H9 (cell line): ENCODE measurements at regions not wholly inside any gene's neighbourhood (a gene's known extent, or its start where the extent isn't known, plus 50 kb on each side); places are given as distances from the start of the nearest gene placed in this dataset.

Experiments used
- DNase-seq: peaks from one replicate; pipeline ENCODE4 v3.0.0-alpha.2; 2017
- H2AFZ ChIP-seq: one replicate; pipeline ENCODE4 v1.6.1; 2013; ENCODE audit warnings: mild to moderate bottlenecking, low read length, control low read depth, moderate library complexity
- H2AK5ac ChIP-seq: 2 replicates; pipeline ENCODE4 v1.6.1; 2013; ENCODE audit warnings: low read length, control low read depth, mixed read lengths; ENCODE audit not compliant: insufficient read length
- H2BK120ac ChIP-seq: one replicate; pipeline ENCODE4 v1.6.1; 2013; ENCODE audit warnings: low read depth, mild to moderate bottlenecking, low read length, control low read depth, inconsistent platforms; ENCODE audit not compliant: poor library complexity, severe bottlenecking
- H2BK12ac ChIP-seq: 2 replicates; pipeline ENCODE4 v1.6.1; 2013; ENCODE audit warnings: low read length, control low read depth, mixed read lengths, low read depth; ENCODE audit not compliant: insufficient read length
- H2BK15ac ChIP-seq: 2 replicates; pipeline ENCODE4 v1.6.1; 2013; ENCODE audit warnings: low read depth, low read length, control low read depth
- H2BK20ac ChIP-seq: one replicate; pipeline ENCODE4 v1.6.1; 2013; ENCODE audit warnings: low read depth, mild to moderate bottlenecking, low read length, control low read depth, inconsistent platforms; ENCODE audit not compliant: poor library complexity, severe bottlenecking
- H2BK5ac ChIP-seq: 2 replicates; pipeline ENCODE4 v1.6.1; 2013; ENCODE audit warnings: low read length, control low read depth, mixed read lengths; ENCODE audit not compliant: insufficient read length
- H3K14ac ChIP-seq: 2 replicates; pipeline ENCODE4 v1.6.1; 2013; ENCODE audit warnings: low read length, control low read depth; ENCODE audit not compliant: insufficient read depth
- H3K18ac ChIP-seq: 2 replicates; pipeline ENCODE4 v1.6.1; 2013; ENCODE audit warnings: low read depth, mild to moderate bottlenecking, mixed read lengths, low read length, control low read depth; ENCODE audit not compliant: insufficient read length
- H3K23ac ChIP-seq: 2 replicates; pipeline ENCODE4 v1.6.1; 2013; ENCODE audit warnings: low read length, control low read depth, mixed read lengths, low read depth; ENCODE audit not compliant: insufficient read length
- H3K23me2 ChIP-seq: 2 replicates; pipeline ENCODE4 v1.6.1; 2013; ENCODE audit warnings: low read depth, mild to moderate bottlenecking, mixed read lengths, low read length, control low read depth; ENCODE audit not compliant: insufficient read length, poor library complexity, severe bottlenecking
- H3K27ac ChIP-seq: 2 replicates; pipeline ENCODE4 v1.5.1; 2013; ENCODE audit warnings: low read length, control low read depth, mixed read lengths, low read depth; ENCODE audit not compliant: insufficient read length
- H3K27me3 ChIP-seq: 2 replicates; pipeline ENCODE4 v1.6.1; 2013; ENCODE audit warnings: low read length, control low read depth, inconsistent platforms; ENCODE audit not compliant: insufficient read depth
- H3K4ac ChIP-seq: 2 replicates; pipeline ENCODE4 v1.6.1; 2013; ENCODE audit warnings: low read depth, mild to moderate bottlenecking, control low read depth, inconsistent platforms, low read length, moderate library complexity
- H3K4me1 ChIP-seq: 2 replicates; pipeline ENCODE4 v1.6.1; 2013; ENCODE audit warnings: low read length, control low read depth, inconsistent platforms; ENCODE audit not compliant: insufficient read depth
- H3K4me2 ChIP-seq: 2 replicates; pipeline ENCODE4 v1.6.1; 2013; ENCODE audit warnings: low read length, control low read depth, mixed read lengths; ENCODE audit not compliant: insufficient read length, insufficient read depth
- H3K56ac ChIP-seq: 2 replicates; pipeline ENCODE4 v1.6.1; 2013; ENCODE audit warnings: low read depth, mild to moderate bottlenecking, mixed read lengths, low read length, control low read depth; ENCODE audit not compliant: insufficient read length
- H3K79me1 ChIP-seq: 2 replicates; pipeline ENCODE4 v1.6.1; 2013; ENCODE audit warnings: low read depth, mild to moderate bottlenecking, moderate library complexity, low read length, control low read depth, inconsistent platforms; ENCODE audit not compliant: insufficient read depth, poor library complexity, severe bottlenecking
- H3K79me2 ChIP-seq: 2 replicates; pipeline ENCODE4 v1.6.1; 2013; ENCODE audit warnings: low read length, control low read depth, inconsistent platforms; ENCODE audit not compliant: insufficient read depth
- H3K9ac ChIP-seq: 2 replicates; pipeline ENCODE4 v1.6.1; 2013; ENCODE audit warnings: low read length, control low read depth, mixed read lengths; ENCODE audit not compliant: insufficient read length; ENCODE audit errors: extremely low read depth
- H3K9me3 ChIP-seq: one replicate; pipeline ENCODE4 v1.6.1; 2013; ENCODE audit warnings: low read depth, low read length, inconsistent platforms; ENCODE audit not compliant: control insufficient read depth
- H3T11ph ChIP-seq: one replicate; pipeline ENCODE4 v1.6.1; 2013; ENCODE audit warnings: mild to moderate bottlenecking, low read length, control low read depth, inconsistent platforms
- H4K20me1 ChIP-seq: one replicate; pipeline ENCODE4 v1.6.1; 2013; ENCODE audit not compliant: control insufficient read depth, insufficient read length, insufficient read depth
- H4K5ac ChIP-seq: 2 replicates; pipeline ENCODE4 v1.6.1; 2013; ENCODE audit warnings: low read depth, mild to moderate bottlenecking, mixed read lengths, low read length, control low read depth; ENCODE audit not compliant: insufficient read length
- H4K8ac ChIP-seq: replicated peaks from 2 replicates; pipeline ENCODE4 v1.6.1; 2013; ENCODE audit warnings: low read length, control low read depth, mixed read lengths, low read depth; ENCODE audit not compliant: insufficient read length
- H4K91ac ChIP-seq: 2 replicates; pipeline ENCODE4 v1.6.1; 2013; ENCODE audit warnings: low read depth, mild to moderate bottlenecking, moderate library complexity, mixed read lengths, low read length, control low read depth; ENCODE audit not compliant: insufficient read length
- H3K27ac Mint-ChIP-seq, 3 experiments: 2 replicates in 2 of 3; 3 replicates in 1 of 3; pipeline ENCODE4 v1.8.0; 2020 to 2021; ENCODE audit warnings: mixed read lengths in 3 of 3, mild to moderate bottlenecking in 1 of 3, moderate library complexity in 1 of 3
- H3K27me3 Mint-ChIP-seq: 2 replicates; pipeline ENCODE4 v1.8.0; 2021; ENCODE audit warnings: low read depth, mild to moderate bottlenecking, moderate library complexity, mixed read lengths
- H3K36me3 Mint-ChIP-seq, 3 experiments: 2 replicates in 2 of 3; 3 replicates in 1 of 3; pipeline ENCODE4 v1.8.0; 2020 to 2021; ENCODE audit warnings: low read depth in 3 of 3, mixed read lengths in 3 of 3; ENCODE audit not compliant: insufficient read depth in 1 of 3
- H3K4me1 Mint-ChIP-seq, 2 experiments: 2 replicates each; pipeline ENCODE4 v1.8.0; 2020; ENCODE audit warnings: mixed read lengths in 2 of 2
- H3K4me3 Mint-ChIP-seq, 2 experiments: 2 replicates in 1 of 2; 3 replicates in 1 of 2; pipeline ENCODE4 v1.8.0; 2020 to 2021; ENCODE audit warnings: mild to moderate bottlenecking in 2 of 2, mixed read lengths in 2 of 2, moderate library complexity in 1 of 2
- H3K9me3 Mint-ChIP-seq, 2 experiments: 2 replicates in 1 of 2; 3 replicates in 1 of 2; pipeline ENCODE4 v1.8.0; 2020; ENCODE audit warnings: mild to moderate bottlenecking in 2 of 2, mixed read lengths in 2 of 2, moderate library complexity in 1 of 2
- CTCF ChIP-seq: fragments of 200-600 bp; sonication (generic); conservative IDR thresholded peaks from 3 replicates; pipeline ENCODE4 v1.8.0; 2021; ENCODE audit warnings: antibody characterized with exemption, mild to moderate bottlenecking
- WGBS: extraction: QIAGEN DNeasy Blood & Tissue Kit; methylation state at CpG from one replicate; pipeline ENCODE4 v1.1.7; 2013; ENCODE audit warnings: missing lambda C conversion rate, low lambda C conversion rate, mixed read lengths; ENCODE audit not compliant: insufficient read length; ENCODE audit errors: extremely low coverage; 5-methylcytosine and 5-hydroxymethylcytosine counted together

- WGBS: no CpG with 5 or more reads among the region's 3 CpGs
- H3K4me1 Mint-ChIP-seq: no peaks in the 10 kb centered on the region
- no peak for DNase-seq
- Histone ChIP-seq H2BK12ac (no peak overlapping the region), H3K79me2 (no peaks in the 10 kb centered on the region), H4K91ac (no peak overlapping the region), H3K23ac (no peak overlapping the region), H3K27ac (no peak overlapping the region), H3K27me3 (no peaks in the 10 kb centered on the region), H2AFZ (no peak overlapping the region), H2BK120ac (no peak overlapping the region), H2BK15ac (no peak overlapping the region), H3K18ac (no peak overlapping the region), H3K4ac (no peak overlapping the region), H2BK20ac (no peak overlapping the region), H3K23me2 (no peaks in the 10 kb centered on the region), H3K14ac (no peak overlapping the region; the same call in 1 of the 2 replicates), H3K56ac (no peak overlapping the region), H3K79me1 (no peaks in the 10 kb centered on the region), H3K4me2 (no peak overlapping the region), H3K9ac (no peak overlapping the region), H4K5ac (no peak overlapping the region), H3K9me3 (no peaks in the 10 kb centered on the region), H3T11ph (no peak overlapping the region), H4K20me1 (no peaks in the 10 kb centered on the region), H2AK5ac (no peak overlapping the region), H2BK5ac (no peak overlapping the region), H3K4me1 (no peaks in the 10 kb centered on the region), H4K8ac (no peak overlapping the region)
- H3K9me3 Mint-ChIP-seq: no peaks in the 10 kb centered on the region; a peak in 2 of 5 replicates
- TF ChIP-seq CTCF: no peak
- peaks cover 27% of the 10 kb centered on the region for H3K27me3 Mint-ChIP-seq
- H3K4me3 Mint-ChIP-seq: no peak overlapping the region
- H3K36me3 Mint-ChIP-seq: no peaks in the 10 kb centered on the region
- H3K27ac Mint-ChIP-seq: no peak overlapping the region; a peak in 1 of 7 replicates
Observed at GRCh38 chr10:91024541-91024940, 103.7 kb upstream of the ANKRD1 start.
